ENCODE measurements at regions not wholly inside any gene's neighbourhood (a gene's known extent, or its start where the extent isn't known, plus 50 kb on each side); places are given as distances from the start of the nearest gene placed in this dataset.

GRCh38 chr15:23514484-23514883 is 51.0 kb upstream of the MKRN3 start:
- POLR2A ChIA-PET (ENCODE audit: low non-redundant PET): no interaction called here
- CTCF ChIA-PET: no interaction called here
- no peak for TF ChIP-seq CTCF (conservative IDR thresholded peaks at IDR 0.05; ENCODE audit: low read depth)
- no peak overlapping the region for H3K27ac ChIP-seq
- no peak for DNase-seq (ENCODE audit: low spot score)

GRCh38 chr15:23506762-23507161 is 58.7 kb upstream of the MKRN3 start:
- CTCF ChIA-PET: interaction anchor here (0.6 to 1.9 kb wide), 3 partner anchors 9 to 35 kb away, joined by 4 to 10 read pairs (median 5); no protein-coding TSS in a partner anchor
- no peak for DNase-seq (ENCODE audit: low spot score)
- TF ChIP-seq CTCF (conservative IDR thresholded peaks at IDR 0.05; ENCODE audit: low read depth): no peak
- POLR2A ChIA-PET (ENCODE audit: low non-redundant PET): no interaction called here
- no peak overlapping the region for H3K27ac ChIP-seq

GRCh38 chr15:23503980-23504379 is 56.9 kb upstream of the GOLGA6L2 start:
- no peak for DNase-seq (ENCODE audit: low spot score)
- POLR2A ChIA-PET (ENCODE audit: low non-redundant PET): no interaction called here
- TF ChIP-seq CTCF (conservative IDR thresholded peaks at IDR 0.05; ENCODE audit: low read depth): no peak
- CTCF ChIA-PET: interaction anchor here (0.7 kb wide), 1 partner anchor 1187 kb away, joined by 3 read pairs; no protein-coding TSS in a partner anchor
- no peak overlapping the region for H3K27ac ChIP-seq

- no peak for DNase-seq (ENCODE audit: low spot score)
- CTCF ChIA-PET: interaction anchor here (0.7 kb wide), 1 partner anchor 1188 kb away, joined by 3 read pairs; no protein-coding TSS in a partner anchor
- TF ChIP-seq CTCF (conservative IDR thresholded peaks at IDR 0.05; ENCODE audit: low read depth): no peak
- no peak overlapping the region for H3K27ac ChIP-seq
- POLR2A ChIA-PET (ENCODE audit: low non-redundant PET): no interaction called here
Observed at GRCh38 chr15:23503576-23503975, 56.5 kb upstream of the GOLGA6L2 start.

GRCh38 chr15:23497710-23498111 is 50.7 kb upstream of the GOLGA6L2 start:
- peak; percentile 34 for TF ChIP-seq CTCF (conservative IDR thresholded peaks at IDR 0.05; ENCODE audit: low read depth)
- CTCF ChIA-PET: interaction anchor here (0.6 to 1.7 kb wide), 7 partner anchors 9 to 1965 kb away, joined by 3 to 10 read pairs (median 5); no protein-coding TSS in a partner anchor
- no peak for DNase-seq (ENCODE audit: low spot score)
- POLR2A ChIA-PET (ENCODE audit: low non-redundant PET): no interaction called here
- no peak overlapping the region for H3K27ac ChIP-seq

Measured in RWPE1 (cell line).